T-helper 2 cell treated with Interferon-gamma antibody and Interleukin-4, amounts not matched to agents 5 μg/mL and 100 μg/mL, for 36 hours (primary cell): ENCODE measurements at regions not wholly inside any gene's neighbourhood (a gene's known extent, or its start where the extent isn't known, plus 50 kb on each side); places are given as distances from the start of the nearest gene placed in this dataset.

Source experiments
- DNase-seq: peaks from one replicate; pipeline ENCODE4 v3.0.0; 2021; ENCODE audit warnings: low spot score
- H3K27ac Mint-ChIP-seq: one replicate; pipeline ENCODE4 v1.8.0; 2021; ENCODE audit warnings: mild to moderate bottlenecking, mixed read lengths
- H3K27me3 Mint-ChIP-seq: one replicate; pipeline ENCODE4 v1.8.0; 2021; ENCODE audit warnings: low read depth, mixed read lengths
- H3K36me3 Mint-ChIP-seq: one replicate; pipeline ENCODE4 v1.8.0; 2021; ENCODE audit warnings: low read depth, mixed read lengths
- H3K4me1 Mint-ChIP-seq: one replicate; pipeline ENCODE4 v1.8.0; 2021; ENCODE audit warnings: low read depth, mixed read lengths
- H3K4me3 Mint-ChIP-seq: one replicate; pipeline ENCODE4 v1.8.0; 2022; ENCODE audit warnings: mild to moderate bottlenecking, moderate library complexity, mixed read lengths
- H3K9me3 Mint-ChIP-seq: one replicate; pipeline ENCODE4 v1.8.0; 2021; ENCODE audit warnings: mixed read lengths

GRCh38 chr4:59823311-59823710, 1376.8 kb upstream of the ADGRL3 start:
- Mint-ChIP-seq H3K27me3 (no peaks in the 10 kb centered on the region), H3K4me3 (no peak overlapping the region)
- DNase-seq = no peak

DNA sequence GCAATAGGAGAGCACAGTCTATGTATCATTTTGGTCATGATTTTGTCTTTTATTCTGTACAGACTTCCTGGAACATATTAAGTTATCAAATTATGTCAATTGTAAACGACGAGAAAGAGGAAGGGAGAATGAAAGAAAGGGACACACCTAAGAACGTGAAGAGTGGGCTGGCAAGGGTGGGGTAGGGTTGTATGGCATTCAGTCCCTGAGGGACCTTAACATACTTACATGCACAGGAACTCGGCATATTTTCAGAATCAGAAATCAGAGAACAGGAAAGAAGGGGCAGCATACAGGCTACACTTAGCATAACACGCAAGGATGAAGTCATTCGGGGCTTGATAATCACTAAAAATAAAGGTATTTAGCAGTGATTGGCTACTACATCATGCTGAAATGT, 1375.0 kb upstream of the ADGRL3 start:
- DNase-seq = no peak
- no peak overlapping the region for H3K27ac Mint-ChIP-seq
- H3K4me1 Mint-ChIP-seq = no peaks in the 10 kb centered on the region
- H3K4me3 Mint-ChIP-seq = no peak overlapping the region
- H3K27me3 Mint-ChIP-seq = no peaks in the 10 kb centered on the region
- peaks cover 6% of the 10 kb centered on the region for H3K9me3 Mint-ChIP-seq
- no peaks in the 10 kb centered on the region for H3K36me3 Mint-ChIP-seq

More at GRCh38 chr4:59823311-59823710, 1376.8 kb upstream of the ADGRL3 start:
- Mint-ChIP-seq H3K36me3 (no peaks in the 10 kb centered on the region), H3K4me1 (no peaks in the 10 kb centered on the region), H3K9me3 (peaks cover 6% of the 10 kb centered on the region), H3K27ac (no peak overlapping the region)

DNA sequence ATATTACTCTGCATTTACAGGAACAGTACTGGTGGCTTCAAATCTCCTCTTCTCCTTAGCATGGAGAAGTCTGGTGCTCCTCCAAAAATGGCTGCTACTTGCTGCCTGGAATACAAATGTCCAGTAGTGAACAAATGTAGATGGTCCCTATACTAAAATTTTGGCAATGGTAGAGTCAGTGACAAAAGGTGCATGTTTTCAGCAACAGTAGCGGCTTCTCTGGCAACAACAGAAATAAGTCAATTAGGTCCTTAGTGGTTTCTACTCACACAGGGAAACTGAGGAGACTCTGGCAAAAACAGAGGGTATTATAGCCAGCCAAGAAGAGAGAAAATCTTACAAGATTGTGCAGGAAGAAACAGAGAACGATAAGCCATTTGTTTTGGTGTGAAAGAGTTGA, 1368.4 kb upstream of the ADGRL3 start:
- Mint-ChIP-seq H3K9me3 (peaks cover 9% of the 10 kb centered on the region), H3K4me1 (no peaks in the 10 kb centered on the region), H3K27ac (no peak overlapping the region), H3K27me3 (no peaks in the 10 kb centered on the region), H3K4me3 (no peak overlapping the region), H3K36me3 (no peaks in the 10 kb centered on the region)
- DNase-seq = no peak

- H3K4me3 Mint-ChIP-seq = no peak overlapping the region
- no peak overlapping the region for H3K27ac Mint-ChIP-seq
- DNase-seq = no peak
- peaks cover 20% of the 10 kb centered on the region for H3K9me3 Mint-ChIP-seq
- H3K36me3 Mint-ChIP-seq = no peaks in the 10 kb centered on the region
- H3K27me3 Mint-ChIP-seq = no peaks in the 10 kb centered on the region
- H3K4me1 Mint-ChIP-seq = no peaks in the 10 kb centered on the region
Measured at GRCh38 chr4:59834943-59835342, 1365.2 kb upstream of the ADGRL3 start.

DNA sequence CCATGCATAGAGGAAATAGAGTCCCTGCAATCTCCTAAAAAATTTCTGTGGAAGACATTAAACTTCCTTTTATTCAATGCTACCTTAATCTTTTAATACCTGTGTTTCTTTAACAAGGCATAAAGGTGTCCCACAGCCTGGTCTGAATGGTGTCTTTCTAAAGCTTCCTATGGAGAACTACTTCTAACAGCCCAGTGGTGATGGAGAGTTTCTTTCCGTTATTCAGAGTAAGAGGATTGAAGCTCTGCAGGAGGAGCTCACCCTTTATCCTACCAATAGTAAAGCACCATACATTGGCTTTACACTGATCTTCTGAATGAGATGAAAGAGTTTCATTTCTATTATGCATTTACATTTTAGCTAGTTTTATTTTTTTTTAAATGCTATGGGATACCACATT, 1362.4 kb upstream of the ADGRL3 start:
- no peak for DNase-seq
- H3K36me3 Mint-ChIP-seq = no peaks in the 10 kb centered on the region
- no peaks in the 10 kb centered on the region for H3K4me1 Mint-ChIP-seq
- no peaks in the 10 kb centered on the region for H3K27me3 Mint-ChIP-seq
- no peak overlapping the region for H3K4me3 Mint-ChIP-seq
- peaks cover 25% of the 10 kb centered on the region for H3K9me3 Mint-ChIP-seq
- no peak overlapping the region for H3K27ac Mint-ChIP-seq

DNA sequence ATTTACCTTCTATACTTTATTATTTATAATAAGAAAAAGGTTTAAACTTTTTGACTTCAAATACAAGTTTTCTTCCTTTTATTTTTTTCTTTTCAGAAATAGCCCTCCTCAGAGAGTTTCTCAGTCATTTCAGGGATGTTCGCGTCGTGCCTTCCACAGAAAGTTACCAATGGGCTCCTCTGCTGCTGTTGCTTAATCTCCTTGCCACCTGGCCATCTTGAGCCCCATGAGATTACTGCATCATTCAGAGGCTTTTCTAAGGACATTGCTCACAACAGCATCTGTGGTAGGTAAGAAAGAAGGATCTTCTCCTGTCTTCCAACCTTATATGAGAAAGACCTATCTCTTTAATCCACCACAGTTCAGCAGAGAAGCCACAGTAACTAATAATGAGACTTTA, 1361.9 kb upstream of the ADGRL3 start:
- no peaks in the 10 kb centered on the region for H3K27me3 Mint-ChIP-seq
- no peaks in the 10 kb centered on the region for H3K4me1 Mint-ChIP-seq
- no peak overlapping the region for H3K4me3 Mint-ChIP-seq
- no peak for DNase-seq
- no peak overlapping the region for H3K27ac Mint-ChIP-seq
- H3K9me3 Mint-ChIP-seq = peaks cover 29% of the 10 kb centered on the region
- H3K36me3 Mint-ChIP-seq = no peaks in the 10 kb centered on the region

DNA sequence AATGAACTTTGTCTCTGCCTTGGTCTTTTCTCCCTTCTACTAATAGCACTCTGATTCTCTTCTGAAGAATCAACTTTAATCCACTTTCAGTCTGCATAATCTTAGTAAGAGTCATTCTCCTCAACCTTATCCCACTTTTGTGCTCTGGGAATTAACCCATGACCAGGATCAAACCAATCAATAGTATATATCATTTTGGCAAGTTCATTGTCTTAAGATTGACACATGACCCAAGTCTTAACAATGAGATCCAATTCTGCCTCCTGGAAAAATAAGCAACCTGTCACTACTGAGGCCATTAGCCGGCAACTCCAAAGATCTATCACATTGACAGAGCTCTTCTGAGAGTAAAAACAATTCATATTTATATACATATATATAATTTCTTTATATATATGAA, 1358.4 kb upstream of the ADGRL3 start:
- no peak overlapping the region for H3K4me3 Mint-ChIP-seq
- no peaks in the 10 kb centered on the region for H3K4me1 Mint-ChIP-seq
- H3K27ac Mint-ChIP-seq = no peak overlapping the region
- peaks cover 45% of the 10 kb centered on the region for H3K9me3 Mint-ChIP-seq
- no peak for DNase-seq
- no peaks in the 10 kb centered on the region for H3K36me3 Mint-ChIP-seq
- H3K27me3 Mint-ChIP-seq = no peaks in the 10 kb centered on the region

- Mint-ChIP-seq H3K9me3 (peaks cover 19% of the 10 kb centered on the region), H3K27me3 (no peaks in the 10 kb centered on the region), H3K36me3 (no peaks in the 10 kb centered on the region), H3K4me1 (no peaks in the 10 kb centered on the region), H3K4me3 (no peak overlapping the region), H3K27ac (no peak overlapping the region)
- no peak for DNase-seq
Measured at GRCh38 chr4:59848457-59848856, 1351.7 kb upstream of the ADGRL3 start.

DNA sequence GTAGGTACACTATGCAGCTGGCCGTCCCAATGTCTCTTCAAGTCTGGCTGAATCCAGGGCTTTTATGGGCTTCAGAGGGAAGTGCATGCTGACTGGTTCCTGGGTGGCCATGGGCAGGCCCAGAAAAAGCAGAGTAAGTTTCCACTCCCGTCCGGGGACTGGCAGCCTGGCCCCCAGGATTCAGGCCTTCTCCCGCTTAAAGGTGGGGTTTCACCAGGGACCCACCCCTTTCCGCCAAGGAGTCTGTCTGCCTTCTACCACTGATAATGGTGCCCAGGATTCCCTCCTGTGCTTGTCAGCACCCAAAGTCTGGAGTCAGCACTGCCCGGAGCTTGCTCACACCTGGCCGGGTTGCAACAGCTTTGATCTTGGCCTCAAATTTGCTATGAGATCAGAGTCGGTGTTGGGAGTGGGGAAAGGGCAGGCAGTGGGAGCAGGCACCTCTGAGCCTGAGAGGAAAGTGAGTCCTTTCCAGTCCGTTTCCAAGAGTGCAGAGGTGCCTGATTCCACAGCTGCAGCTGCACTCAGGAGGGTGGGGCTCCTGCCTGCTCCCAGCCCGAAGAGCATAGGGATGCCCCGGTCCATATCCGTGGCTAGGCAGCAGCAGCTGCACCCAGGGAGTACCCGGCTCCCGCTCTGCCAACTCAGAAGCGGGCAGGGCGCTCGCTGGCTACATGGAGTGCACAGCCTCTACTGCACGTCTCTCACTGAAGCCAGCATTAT, 1344.3 kb upstream of the ADGRL3 start:
- H3K9me3 Mint-ChIP-seq = no peaks in the 10 kb centered on the region
- H3K27me3 Mint-ChIP-seq = no peaks in the 10 kb centered on the region
- H3K36me3 Mint-ChIP-seq = no peaks in the 10 kb centered on the region
- no peaks in the 10 kb centered on the region for H3K4me1 Mint-ChIP-seq
- H3K4me3 Mint-ChIP-seq = no peak overlapping the region
- DNase-seq = no peak
- H3K27ac Mint-ChIP-seq = no peak overlapping the region

- DNase-seq = no peak
- H3K4me1 Mint-ChIP-seq = no peaks in the 10 kb centered on the region
- H3K36me3 Mint-ChIP-seq = no peaks in the 10 kb centered on the region
- peaks cover 18% of the 10 kb centered on the region for H3K9me3 Mint-ChIP-seq
- no peak overlapping the region for H3K27ac Mint-ChIP-seq
- H3K4me3 Mint-ChIP-seq = no peak overlapping the region
- no peaks in the 10 kb centered on the region for H3K27me3 Mint-ChIP-seq
Measured at GRCh38 chr4:59869056-59869455, 1331.1 kb upstream of the ADGRL3 start.

DNA sequence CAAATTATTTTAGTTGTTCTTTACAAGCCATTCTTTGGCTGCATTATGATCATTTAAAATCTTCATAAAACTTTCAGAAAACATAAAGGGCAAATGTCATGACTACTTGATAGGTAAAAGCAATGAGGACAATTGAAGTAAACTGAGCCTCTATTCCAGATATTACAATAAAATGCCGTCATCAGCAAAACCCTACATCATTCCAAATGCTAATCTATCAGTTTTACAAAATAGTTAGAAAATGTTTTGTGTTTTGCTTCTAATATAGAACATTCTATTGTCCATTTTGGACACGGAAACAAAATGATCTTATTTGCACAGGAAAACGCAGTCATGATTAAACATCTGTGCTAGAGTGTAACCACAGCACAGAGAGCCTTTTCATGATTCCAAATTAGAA, 1330.6 kb upstream of the ADGRL3 start:
- Mint-ChIP-seq H3K27ac (no peak overlapping the region), H3K4me1 (no peaks in the 10 kb centered on the region), H3K9me3 (peaks cover 18% of the 10 kb centered on the region), H3K4me3 (no peak overlapping the region), H3K27me3 (no peaks in the 10 kb centered on the region), H3K36me3 (no peaks in the 10 kb centered on the region)
- no peak for DNase-seq

DNA sequence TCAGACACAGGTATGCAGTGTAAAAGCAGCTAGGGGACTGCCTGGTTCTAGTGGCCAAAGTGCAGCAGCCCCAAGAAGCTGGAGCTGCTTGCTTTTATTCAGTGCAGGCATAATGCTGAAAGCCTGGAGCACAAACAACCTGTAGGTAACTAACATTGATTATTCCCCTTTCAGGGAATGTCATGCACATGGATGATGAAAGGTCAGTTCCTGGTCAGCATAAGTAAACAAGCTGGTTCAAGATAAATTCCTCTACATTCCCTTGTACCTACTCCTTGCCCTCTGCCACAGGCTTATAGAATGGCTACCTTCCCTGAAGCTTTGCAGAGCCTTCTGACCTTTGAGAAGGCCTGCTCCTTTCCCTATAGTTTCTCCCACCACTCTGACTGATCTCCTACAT, 1318.5 kb upstream of the ADGRL3 start:
- Mint-ChIP-seq H3K9me3 (peaks cover 21% of the 10 kb centered on the region), H3K4me3 (no peak overlapping the region), H3K27ac (no peak overlapping the region), H3K36me3 (no peaks in the 10 kb centered on the region), H3K27me3 (no peaks in the 10 kb centered on the region), H3K4me1 (no peaks in the 10 kb centered on the region)
- no peak for DNase-seq

DNA sequence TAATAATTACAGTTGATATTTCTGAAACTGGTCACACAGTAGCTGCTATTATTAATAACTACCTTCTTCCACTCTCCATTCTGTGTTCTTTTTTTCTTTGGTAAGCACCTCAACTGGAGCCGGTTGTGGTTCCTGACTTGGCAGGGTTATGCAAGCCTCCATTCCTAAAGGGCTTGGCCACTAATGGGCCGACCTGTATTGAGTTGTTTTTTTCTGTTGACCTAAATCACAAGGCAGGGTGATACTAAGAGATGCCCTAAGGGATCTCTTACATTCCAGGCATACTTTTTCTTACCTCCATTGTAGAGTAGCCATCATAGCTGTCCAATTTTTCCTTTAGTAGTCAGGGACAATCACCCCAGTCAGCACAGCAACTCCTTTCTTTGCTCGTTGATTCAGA, 1295.8 kb upstream of the ADGRL3 start:
- no peak for DNase-seq
- Mint-ChIP-seq H3K27me3 (no peaks in the 10 kb centered on the region), H3K4me1 (no peaks in the 10 kb centered on the region), H3K36me3 (no peaks in the 10 kb centered on the region), H3K9me3 (peaks cover 22% of the 10 kb centered on the region), H3K4me3 (no peak overlapping the region), H3K27ac (no peak overlapping the region)

DNA sequence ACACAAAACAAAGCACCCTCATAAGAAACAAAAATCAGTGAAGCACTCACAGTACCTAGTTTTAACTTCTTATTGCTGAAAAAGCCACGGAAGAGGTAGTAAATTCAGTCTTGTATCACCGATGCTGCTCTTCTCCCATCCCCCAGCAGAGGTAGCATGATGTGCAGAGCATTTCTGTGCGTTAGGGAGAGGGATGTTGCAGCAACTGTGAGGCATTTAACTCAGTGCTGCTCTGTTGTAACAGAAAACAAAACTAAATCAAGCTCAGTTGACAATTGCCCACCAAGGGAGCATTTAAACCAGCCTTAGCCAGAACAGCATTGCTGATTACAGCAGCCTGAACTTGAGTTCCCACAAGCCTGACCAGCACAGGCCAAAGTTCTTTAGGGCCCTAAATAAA, 1279.7 kb upstream of the ADGRL3 start:
- Mint-ChIP-seq H3K36me3 (no peaks in the 10 kb centered on the region), H3K27me3 (no peaks in the 10 kb centered on the region), H3K9me3 (peaks cover 16% of the 10 kb centered on the region), H3K27ac (no peak overlapping the region), H3K4me3 (no peak overlapping the region), H3K4me1 (no peaks in the 10 kb centered on the region)
- DNase-seq = no peak

DNA sequence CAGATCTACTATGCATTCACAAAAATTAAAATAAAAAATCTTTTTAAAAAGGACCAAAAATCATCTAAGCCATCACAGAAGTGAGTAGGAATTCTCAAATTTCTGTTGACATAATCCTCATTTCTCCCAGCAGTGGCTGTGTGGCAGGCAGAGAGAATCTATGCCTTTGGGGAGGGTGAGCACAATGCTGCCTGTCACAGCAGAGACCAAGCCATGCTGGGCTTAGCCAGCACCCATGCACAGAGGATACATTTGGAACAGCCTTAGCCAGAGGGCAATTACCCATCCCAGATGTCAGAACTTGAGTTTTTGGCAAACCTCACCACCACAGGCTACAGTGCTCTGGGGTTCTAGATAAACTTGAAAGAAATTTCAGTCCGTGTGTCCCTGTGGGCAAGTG, 1274.8 kb upstream of the ADGRL3 start:
- no peak overlapping the region for H3K27ac Mint-ChIP-seq
- no peak overlapping the region for H3K4me3 Mint-ChIP-seq
- H3K4me1 Mint-ChIP-seq = no peaks in the 10 kb centered on the region
- no peaks in the 10 kb centered on the region for H3K27me3 Mint-ChIP-seq
- H3K9me3 Mint-ChIP-seq = peaks cover 32% of the 10 kb centered on the region
- H3K36me3 Mint-ChIP-seq = no peaks in the 10 kb centered on the region
- DNase-seq = no peak
